ENCODE measurements at regions not wholly inside any gene's neighbourhood (a gene's known extent, or its start where the extent isn't known, plus 50 kb on each side); places are given as distances from the start of the nearest gene placed in this dataset.
A peak's percentile ranks its signal among the peaks of the same experiment; 100 is the strongest.
"Not testable (repeated sequence)": the region's sequence is repeated elsewhere in the genome, so short reads cannot be mapped to it uniquely, and the experiment has no call there.

- peak; percentile 87 for DNase-seq (ENCODE audit: low spot score)
These were observed 485.1 kb upstream of the PAPPA start for GRCh38 chr9:115668521-115668920.

- peak; percentile 24 for DNase-seq (ENCODE audit: low spot score)
These were observed 482.2 kb upstream of the PAPPA start for GRCh38 chr9:115671236-115671962.

- peak; percentile 68 for DNase-seq (ENCODE audit: low spot score)
These were observed 481.7 kb upstream of the PAPPA start for GRCh38 chr9:115671963-115672305.

- DNase-seq (ENCODE audit: low spot score), result peak; percentile 99
These were observed 480.9 kb upstream of the PAPPA start for GRCh38 chr9:115672477-115673316.

- peak; percentile 76 for DNase-seq (ENCODE audit: low spot score)
These were observed 480.0 kb upstream of the PAPPA start for GRCh38 chr9:115673599-115673998.

- peak; percentile 47 for DNase-seq (ENCODE audit: low spot score)
These were observed 479.5 kb upstream of the PAPPA start for GRCh38 chr9:115674091-115674490.

GRCh38 chr9:115675834-115676233 is 477.8 kb upstream of the PAPPA start:
- DNase-seq (ENCODE audit: low spot score), result no peak

GRCh38 chr9:115680231-115680630 is 473.4 kb upstream of the PAPPA start:
- no peak for DNase-seq (ENCODE audit: low spot score)

GRCh38 chr9:115681585-115681984 is 472.0 kb upstream of the PAPPA start:
- no peak for DNase-seq (ENCODE audit: low spot score)

GRCh38 chr9:115686069-115686468 is 467.5 kb upstream of the PAPPA start:
- DNase-seq (ENCODE audit: low spot score), result no peak

- no peak for DNase-seq (ENCODE audit: low spot score)
These were observed 466.2 kb upstream of the PAPPA start for GRCh38 chr9:115687356-115687755.

- DNase-seq (ENCODE audit: low spot score), result no peak
These were observed 464.3 kb upstream of the PAPPA start for GRCh38 chr9:115689331-115689730.

- DNase-seq (ENCODE audit: low spot score), result peak; percentile 94
These were observed 462.6 kb upstream of the PAPPA start for GRCh38 chr9:115690786-115691496.

GRCh38 chr9:115691693-115692092 is 461.9 kb upstream of the PAPPA start:
- peak; percentile 68 for DNase-seq (ENCODE audit: low spot score)

- DNase-seq (ENCODE audit: low spot score), result not testable (repeated sequence)
These were observed 460.7 kb upstream of the PAPPA start for GRCh38 chr9:115692868-115693267.

- peak; percentile 77 for DNase-seq (ENCODE audit: low spot score)
These were observed 459.6 kb upstream of the PAPPA start for GRCh38 chr9:115694014-115694413.

- DNase-seq (ENCODE audit: low spot score), result no peak
These were observed 458.6 kb upstream of the PAPPA start for GRCh38 chr9:115694991-115695390.

GRCh38 chr9:115712981-115713380 is 440.6 kb upstream of the PAPPA start:
- DNase-seq (ENCODE audit: low spot score), result no peak

- DNase-seq (ENCODE audit: low spot score), result no peak
These were observed 437.9 kb upstream of the PAPPA start for GRCh38 chr9:115715666-115716065.

GRCh38 chr9:115717298-115717697 is 436.3 kb upstream of the PAPPA start:
- no peak for DNase-seq (ENCODE audit: low spot score)

GRCh38 chr9:115717711-115718173 is 435.8 kb upstream of the PAPPA start:
- DNase-seq (ENCODE audit: low spot score), result peak; percentile 87

- no peak for DNase-seq (ENCODE audit: low spot score)
These were observed 423.2 kb upstream of the PAPPA start for GRCh38 chr9:115730396-115730795.

- no peak for DNase-seq (ENCODE audit: low spot score)
These were observed 422.7 kb upstream of the PAPPA start for GRCh38 chr9:115730845-115731244.
